GM19025 (cell line): ENCODE measurements at regions not wholly inside any gene's neighbourhood (a gene's known extent, or its start where the extent isn't known, plus 50 kb on each side); places are given as distances from the start of the nearest gene placed in this dataset.
"Not testable (repeated sequence)": the region's sequence is repeated elsewhere in the genome, so short reads cannot be mapped to it uniquely, and the experiment has no call there.

Source experiments
- ATAC-seq: cut with Tn5 transposase; IDR thresholded peaks from one replicate; pipeline ENCODE4 v1.9.1; 2021; ENCODE audit warnings: mild to moderate bottlenecking, low read depth, moderate library complexity; ENCODE audit not compliant: unreplicated experiment

DNA sequence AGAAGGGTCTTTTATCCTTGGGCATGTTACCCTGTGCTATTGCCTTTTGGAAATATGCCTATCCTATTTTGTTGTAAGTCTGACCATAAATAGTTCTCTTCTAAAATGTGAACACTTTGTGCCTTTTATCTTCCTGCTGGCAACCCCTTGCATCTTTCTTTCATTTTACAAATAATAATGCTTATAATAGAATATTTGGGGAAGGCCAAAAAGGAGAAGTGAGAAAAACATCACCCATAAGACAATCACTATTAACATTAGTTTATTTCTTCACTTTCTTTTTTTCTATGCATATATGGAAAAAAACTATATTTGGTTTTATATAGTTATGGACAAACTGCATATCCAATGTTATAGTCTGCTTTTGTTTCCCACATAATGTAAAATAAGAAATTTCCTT is 64.9 kb upstream of the GBA3 start:
- ATAC-seq, result not testable (repeated sequence)

DNA sequence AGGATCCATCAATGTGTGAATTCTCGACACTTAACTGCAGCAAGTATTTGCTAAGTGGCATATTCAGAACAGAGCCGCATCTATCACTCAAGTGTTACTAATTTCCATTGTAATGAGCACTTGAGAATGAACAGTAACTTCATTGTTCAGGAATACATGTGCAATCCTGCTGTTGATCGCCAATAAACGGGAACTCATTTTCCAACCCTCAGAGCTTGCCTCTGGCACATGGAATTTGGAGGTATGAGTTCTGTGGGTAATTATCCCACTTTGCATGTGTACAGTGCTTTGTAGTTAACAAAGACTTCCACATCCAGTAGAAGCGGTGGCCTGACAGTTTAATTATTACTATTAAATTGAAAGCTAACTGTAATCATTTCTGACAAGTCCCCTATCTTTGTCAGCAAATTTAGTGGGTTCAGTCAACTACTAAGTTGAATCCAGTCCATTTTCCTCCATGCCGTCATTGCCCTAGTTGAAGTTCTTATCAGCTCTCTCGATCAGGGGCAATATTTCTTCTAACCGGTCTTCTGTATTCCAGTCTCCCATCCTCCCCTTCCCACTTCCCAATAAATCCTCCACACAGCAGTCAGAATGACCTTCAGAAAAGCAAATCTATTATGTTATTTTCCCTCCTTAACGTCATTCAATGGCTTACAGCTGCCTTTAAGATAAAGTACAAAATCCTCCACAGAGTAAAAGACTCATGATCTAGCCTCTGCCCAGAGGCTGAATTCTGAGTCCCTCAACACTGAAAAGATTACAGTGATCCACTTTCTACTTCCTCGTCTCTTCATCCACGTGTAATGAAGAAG is 62.4 kb upstream of the GBA3 start:
- not testable (repeated sequence) for ATAC-seq

DNA sequence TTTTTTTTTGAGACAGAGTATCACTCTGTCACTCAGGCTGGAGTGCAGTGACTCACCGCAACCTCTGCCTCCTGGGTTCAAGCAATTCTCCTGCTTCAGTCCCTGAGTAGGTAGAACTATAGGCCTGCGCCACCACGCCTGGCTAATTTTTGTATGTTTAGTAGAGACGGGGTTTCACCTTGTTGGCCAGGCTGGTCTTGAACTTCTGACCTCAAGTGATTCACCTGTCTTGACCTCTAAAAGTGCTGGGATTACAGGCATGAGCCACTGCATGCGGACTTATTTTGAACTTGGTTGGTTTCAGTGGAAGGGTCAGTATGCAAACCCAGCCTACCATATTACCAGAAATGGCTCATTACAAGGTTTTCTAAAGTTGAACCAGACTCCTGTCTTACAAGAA is 61.6 kb upstream of the GBA3 start:
- not testable (repeated sequence) for ATAC-seq

DNA sequence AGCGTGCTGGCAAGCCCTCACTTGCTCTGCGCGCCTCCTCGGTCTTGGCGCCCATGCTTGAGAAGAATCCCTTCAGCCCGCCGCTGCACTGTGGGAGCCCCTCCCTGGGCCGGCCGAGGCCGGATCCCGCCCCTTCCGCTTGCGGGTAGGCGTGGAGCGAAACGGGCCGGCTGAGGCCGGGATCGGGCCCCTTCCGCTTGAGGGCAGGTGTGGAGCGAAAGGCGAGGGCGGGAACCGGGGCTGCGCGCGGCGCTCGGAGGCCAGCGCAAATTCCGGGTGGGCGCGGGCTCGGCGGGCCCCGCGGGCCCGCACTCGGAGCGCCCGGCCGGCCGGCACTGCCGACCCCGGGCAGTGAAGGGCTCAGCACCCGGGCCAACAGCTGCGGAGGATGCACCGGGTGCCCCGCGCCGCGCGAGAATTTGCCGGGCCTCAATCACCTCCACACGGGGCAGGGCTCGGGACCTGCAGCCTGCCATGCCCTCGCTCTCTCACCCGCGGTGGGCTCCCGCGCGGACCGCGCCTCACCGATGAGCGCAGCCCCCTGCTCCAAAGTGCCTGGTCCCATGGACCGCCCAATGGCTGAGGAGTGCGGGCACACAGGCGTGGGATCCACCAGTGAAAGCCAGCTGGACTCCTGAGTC is 58.1 kb upstream of the GBA3 start:
- no peak for ATAC-seq

DNA sequence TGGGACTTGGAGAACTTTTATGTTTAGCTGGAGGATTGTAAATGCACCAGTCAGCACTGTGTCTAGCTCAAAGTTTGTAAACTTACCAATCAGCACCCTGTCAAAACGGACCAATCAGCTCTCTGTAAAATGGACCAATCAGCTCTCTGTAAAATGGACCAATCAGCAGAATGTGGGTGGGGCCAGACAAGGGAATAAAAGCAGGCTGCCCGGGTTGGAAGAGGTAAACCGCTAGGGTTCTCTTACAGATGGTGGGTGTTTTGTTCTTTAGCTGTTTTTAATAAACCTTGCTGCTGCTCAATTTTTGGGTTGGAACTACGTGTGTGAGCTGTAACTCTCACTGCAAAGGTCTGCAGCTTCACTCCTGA is 57.6 kb upstream of the GBA3 start:
- ATAC-seq, result not testable (repeated sequence)

DNA sequence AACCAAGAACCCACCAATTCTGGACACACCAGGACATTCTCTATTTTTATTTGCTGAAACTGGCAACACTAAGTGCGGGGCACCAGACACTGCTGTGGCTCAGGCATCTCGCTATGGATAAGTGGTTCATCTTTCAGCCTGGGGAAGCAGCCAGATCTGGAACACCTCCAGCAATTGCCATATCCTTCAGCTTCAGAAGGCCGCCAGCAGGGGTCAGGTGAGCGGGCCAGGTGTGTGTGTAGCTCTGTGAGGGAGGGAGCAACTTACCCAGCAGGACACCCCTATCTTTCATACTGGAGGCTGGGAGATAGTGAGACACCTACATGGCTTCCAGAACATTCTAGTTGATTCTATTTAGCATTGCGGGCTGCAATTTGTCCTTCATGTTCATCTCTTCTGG is 57.0 kb upstream of the GBA3 start:
- ATAC-seq, result no peak

DNA sequence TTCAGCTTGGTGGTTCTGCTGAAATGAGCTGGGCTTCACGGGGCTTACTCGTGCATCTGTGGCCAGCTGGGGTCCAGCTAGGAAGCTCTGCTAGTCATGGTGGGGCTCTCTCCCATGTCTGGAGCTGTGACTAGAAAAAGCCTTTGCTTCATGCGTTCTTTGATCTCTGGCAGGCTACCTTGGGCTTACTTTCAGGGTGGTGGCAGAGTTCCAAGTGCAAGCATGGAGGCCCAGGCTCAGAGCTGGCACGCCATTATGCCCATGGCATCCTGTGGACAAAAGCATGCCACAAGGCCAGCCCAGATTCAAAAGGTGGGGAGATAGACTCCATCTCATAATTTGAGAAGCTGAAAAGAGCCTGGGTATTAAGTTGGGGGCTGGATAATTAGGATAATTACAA is 55.4 kb upstream of the GBA3 start:
- ATAC-seq, result no peak
